Endothelial cell (in vitro differentiated cells): ENCODE measurements at regions not wholly inside any gene's neighbourhood (a gene's known extent, or its start where the extent isn't known, plus 50 kb on each side); places are given as distances from the start of the nearest gene placed in this dataset.

ENCODE experiments used
- DNase-seq: peaks from one replicate; pipeline ENCODE4 v3.0.0; 2021; ENCODE audit warnings: low spot score
- H3K27ac Mint-ChIP-seq: one replicate; pipeline ENCODE4 v1.8.0; 2021; ENCODE audit warnings: mixed read lengths, inconsistent platforms; ENCODE audit not compliant: unreplicated experiment
- H3K27me3 Mint-ChIP-seq: one replicate; pipeline ENCODE4 v1.8.0; 2021; ENCODE audit warnings: mild to moderate bottlenecking, moderate library complexity, mixed read lengths, inconsistent platforms; ENCODE audit not compliant: unreplicated experiment
- H3K36me3 Mint-ChIP-seq: one replicate; pipeline ENCODE4 v1.8.0; 2021; ENCODE audit warnings: mild to moderate bottlenecking, low read depth, mixed read lengths, inconsistent platforms; ENCODE audit not compliant: unreplicated experiment
- H3K4me1 Mint-ChIP-seq: one replicate; pipeline ENCODE4 v1.8.0; 2021; ENCODE audit warnings: mild to moderate bottlenecking, mixed read lengths, inconsistent platforms; ENCODE audit not compliant: unreplicated experiment
- H3K4me3 Mint-ChIP-seq: one replicate; pipeline ENCODE4 v1.8.0; 2021; ENCODE audit warnings: mild to moderate bottlenecking, mixed read lengths, inconsistent platforms; ENCODE audit not compliant: unreplicated experiment
- H3K9me3 Mint-ChIP-seq: one replicate; pipeline ENCODE4 v1.8.0; 2021; ENCODE audit warnings: mixed read lengths, inconsistent platforms; ENCODE audit not compliant: unreplicated experiment
- CTCF ChIP-seq: fragments of 200-600 bp; sonication (generic); IDR thresholded peaks from one replicate; pipeline ENCODE4 v1.5.0; 2021; ENCODE audit warnings: antibody characterized with exemption; ENCODE audit not compliant: unreplicated experiment

- Mint-ChIP-seq H3K36me3 (no peaks in the 10 kb centered on the region), H3K27me3 (no peaks in the 10 kb centered on the region), H3K27ac (no peak overlapping the region), H3K4me1 (peaks cover 27% of the 10 kb centered on the region), H3K4me3 (no peak overlapping the region), H3K9me3 (no peaks in the 10 kb centered on the region)
- no peak for DNase-seq
- no peak for TF ChIP-seq CTCF
These were observed 84.6 kb downstream of the CH25H start for GRCh38 chr10:89122433-89123051.

- TF ChIP-seq CTCF, result no peak
- Mint-ChIP-seq H3K27ac (no peak overlapping the region), H3K9me3 (no peaks in the 10 kb centered on the region), H3K4me1 (peaks cover 33% of the 10 kb centered on the region), H3K4me3 (no peak overlapping the region), H3K27me3 (no peaks in the 10 kb centered on the region), H3K36me3 (no peaks in the 10 kb centered on the region)
- no peak for DNase-seq
These were observed 85.4 kb downstream of the CH25H start for GRCh38 chr10:89121764-89122020.

- no peak for TF ChIP-seq CTCF
- H3K27ac Mint-ChIP-seq, result no peak overlapping the region
- H3K27me3 Mint-ChIP-seq, result no peaks in the 10 kb centered on the region
- peaks cover 39% of the 10 kb centered on the region for H3K4me1 Mint-ChIP-seq
- no peaks in the 10 kb centered on the region for H3K36me3 Mint-ChIP-seq
- no peaks in the 10 kb centered on the region for H3K9me3 Mint-ChIP-seq
- DNase-seq, result no peak
- no peak overlapping the region for H3K4me3 Mint-ChIP-seq
These were observed 86.0 kb downstream of the CH25H start for GRCh38 chr10:89120931-89121763.

- Mint-ChIP-seq H3K4me1 (peaks cover 45% of the 10 kb centered on the region), H3K4me3 (no peak overlapping the region), H3K36me3 (no peaks in the 10 kb centered on the region), H3K9me3 (no peaks in the 10 kb centered on the region), H3K27me3 (no peaks in the 10 kb centered on the region), H3K27ac (no peak overlapping the region)
- no peak for DNase-seq
- no peak for TF ChIP-seq CTCF
These were observed 87.5 kb downstream of the CH25H start for GRCh38 chr10:89119651-89120050.

GRCh38 chr10:89118091-89118490 is 89.0 kb downstream of the CH25H start:
- DNase-seq, result no peak
- Mint-ChIP-seq H3K36me3 (no peaks in the 10 kb centered on the region), H3K4me1 (peaks cover 45% of the 10 kb centered on the region), H3K4me3 (no peak overlapping the region), H3K27ac (no peak overlapping the region), H3K27me3 (no peaks in the 10 kb centered on the region), H3K9me3 (no peaks in the 10 kb centered on the region)
- TF ChIP-seq CTCF, result no peak
